ENCODE measurements at regions not wholly inside any gene's neighbourhood (a gene's known extent, or its start where the extent isn't known, plus 50 kb on each side); places are given as distances from the start of the nearest gene placed in this dataset.

DNA sequence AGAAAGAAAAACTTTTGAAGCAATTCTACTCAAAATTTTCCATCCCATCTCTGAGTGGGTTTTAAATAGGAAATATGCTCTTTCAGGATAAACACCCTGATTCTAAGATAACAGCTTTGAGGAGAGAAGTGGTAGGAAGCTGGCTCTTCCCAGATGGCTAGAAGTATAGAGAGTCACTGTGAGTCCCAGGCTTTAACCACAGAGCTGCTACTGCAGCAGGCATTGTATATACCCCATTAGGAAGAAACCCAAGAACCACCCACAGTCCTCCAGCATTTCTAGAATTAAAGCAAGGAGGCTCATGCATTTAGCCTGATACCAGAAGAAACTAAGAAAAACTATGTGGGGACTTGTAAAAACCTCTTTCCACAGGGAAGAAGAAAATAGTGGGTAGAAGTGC, 1405.6 kb upstream of the TENM4 start:
- Histone ChIP-seq H3K4me1 (ENCODE audit: control insufficient read depth in 2 of 2, insufficient read depth in 2 of 2, low read length in 2 of 2) (no peaks in the 10 kb centered on the region), H3K27ac (ENCODE audit: low read depth in 2 of 2, low read length in 2 of 2) (no peak overlapping the region), H3K9me3 (ENCODE audit: control insufficient read depth in 2 of 2, low read length in 2 of 2) (no peaks in the 10 kb centered on the region), H3K36me3 (ENCODE audit: control insufficient read depth in 2 of 2, insufficient read depth in 2 of 2, low read length in 2 of 2) (no peaks in the 10 kb centered on the region), H3K9ac (ENCODE audit: low read depth in 1 of 2, low read length in 2 of 2) (no peak overlapping the region), H3K27me3 (ENCODE audit: control insufficient read depth in 2 of 2, insufficient read depth in 2 of 2, low read length in 2 of 2) (no peaks in the 10 kb centered on the region), H3K4me3 (ENCODE audit: low read length in 2 of 2) (no peak overlapping the region)

GRCh38 chr11:80844110-80844819, 1403.4 kb upstream of the TENM4 start:
- H3K4me3 ChIP-seq (ENCODE audit: low read length in 2 of 2) = no peak overlapping the region
- H3K4me1 ChIP-seq (ENCODE audit: control insufficient read depth in 2 of 2, insufficient read depth in 2 of 2, low read length in 2 of 2) = no peaks in the 10 kb centered on the region
- H3K9me3 ChIP-seq (ENCODE audit: control insufficient read depth in 2 of 2, low read length in 2 of 2) = no peaks in the 10 kb centered on the region
- H3K27me3 ChIP-seq (ENCODE audit: control insufficient read depth in 2 of 2, insufficient read depth in 2 of 2, low read length in 2 of 2) = no peaks in the 10 kb centered on the region
- H3K27ac ChIP-seq (ENCODE audit: low read depth in 2 of 2, low read length in 2 of 2) = no peak overlapping the region
- H3K36me3 ChIP-seq (ENCODE audit: control insufficient read depth in 2 of 2, insufficient read depth in 2 of 2, low read length in 2 of 2) = no peaks in the 10 kb centered on the region
- no peak overlapping the region for H3K9ac ChIP-seq (ENCODE audit: low read depth in 1 of 2, low read length in 2 of 2)

GRCh38 chr11:80843266-80843974, 1402.6 kb upstream of the TENM4 start:
- H3K4me3 ChIP-seq (ENCODE audit: low read length in 2 of 2) = no peak overlapping the region
- no peak overlapping the region for H3K27ac ChIP-seq (ENCODE audit: low read depth in 2 of 2, low read length in 2 of 2)
- no peaks in the 10 kb centered on the region for H3K4me1 ChIP-seq (ENCODE audit: control insufficient read depth in 2 of 2, insufficient read depth in 2 of 2, low read length in 2 of 2)
- no peak overlapping the region for H3K9ac ChIP-seq (ENCODE audit: low read depth in 1 of 2, low read length in 2 of 2)
- no peaks in the 10 kb centered on the region for H3K9me3 ChIP-seq (ENCODE audit: control insufficient read depth in 2 of 2, low read length in 2 of 2)
- no peaks in the 10 kb centered on the region for H3K36me3 ChIP-seq (ENCODE audit: control insufficient read depth in 2 of 2, insufficient read depth in 2 of 2, low read length in 2 of 2)
- no peaks in the 10 kb centered on the region for H3K27me3 ChIP-seq (ENCODE audit: control insufficient read depth in 2 of 2, insufficient read depth in 2 of 2, low read length in 2 of 2)

- Histone ChIP-seq H3K4me1 (ENCODE audit: control insufficient read depth in 2 of 2, insufficient read depth in 2 of 2, low read length in 2 of 2) (no peaks in the 10 kb centered on the region), H3K4me3 (ENCODE audit: low read length in 2 of 2) (no peak overlapping the region), H3K36me3 (ENCODE audit: control insufficient read depth in 2 of 2, insufficient read depth in 2 of 2, low read length in 2 of 2) (no peaks in the 10 kb centered on the region), H3K27me3 (ENCODE audit: control insufficient read depth in 2 of 2, insufficient read depth in 2 of 2, low read length in 2 of 2) (no peaks in the 10 kb centered on the region), H3K9me3 (ENCODE audit: control insufficient read depth in 2 of 2, low read length in 2 of 2) (no peaks in the 10 kb centered on the region), H3K9ac (ENCODE audit: low read depth in 1 of 2, low read length in 2 of 2) (no peak overlapping the region), H3K27ac (ENCODE audit: low read depth in 2 of 2, low read length in 2 of 2) (no peak overlapping the region)
These were observed 1401.4 kb upstream of the TENM4 start for GRCh38 chr11:80842246-80842645.

DNA sequence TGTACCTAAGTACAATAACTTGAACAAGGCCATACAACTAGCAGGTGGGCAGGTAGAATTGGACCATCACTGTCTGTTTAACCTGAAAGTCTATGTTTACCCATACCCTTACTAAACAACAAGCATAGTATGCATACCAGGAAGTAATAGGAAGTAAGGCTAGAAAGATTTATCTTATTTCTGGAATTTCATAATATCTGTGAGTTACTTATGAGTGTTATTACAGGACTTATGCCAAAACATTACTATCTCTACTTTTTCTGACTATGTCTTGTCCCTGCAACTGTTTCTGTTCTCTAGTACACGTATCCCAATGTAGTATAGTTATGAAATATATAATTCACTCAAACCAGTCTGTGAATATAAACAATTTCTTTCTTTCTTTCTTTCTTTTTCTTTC, 1400.8 kb upstream of the TENM4 start:
- Histone ChIP-seq H3K4me1 (ENCODE audit: control insufficient read depth in 2 of 2, insufficient read depth in 2 of 2, low read length in 2 of 2) (no peaks in the 10 kb centered on the region), H3K9ac (ENCODE audit: low read depth in 1 of 2, low read length in 2 of 2) (no peak overlapping the region), H3K36me3 (ENCODE audit: control insufficient read depth in 2 of 2, insufficient read depth in 2 of 2, low read length in 2 of 2) (no peaks in the 10 kb centered on the region), H3K9me3 (ENCODE audit: control insufficient read depth in 2 of 2, low read length in 2 of 2) (no peaks in the 10 kb centered on the region), H3K27me3 (ENCODE audit: control insufficient read depth in 2 of 2, insufficient read depth in 2 of 2, low read length in 2 of 2) (no peaks in the 10 kb centered on the region), H3K27ac (ENCODE audit: low read depth in 2 of 2, low read length in 2 of 2) (no peak overlapping the region), H3K4me3 (ENCODE audit: low read length in 2 of 2) (no peak overlapping the region)

DNA sequence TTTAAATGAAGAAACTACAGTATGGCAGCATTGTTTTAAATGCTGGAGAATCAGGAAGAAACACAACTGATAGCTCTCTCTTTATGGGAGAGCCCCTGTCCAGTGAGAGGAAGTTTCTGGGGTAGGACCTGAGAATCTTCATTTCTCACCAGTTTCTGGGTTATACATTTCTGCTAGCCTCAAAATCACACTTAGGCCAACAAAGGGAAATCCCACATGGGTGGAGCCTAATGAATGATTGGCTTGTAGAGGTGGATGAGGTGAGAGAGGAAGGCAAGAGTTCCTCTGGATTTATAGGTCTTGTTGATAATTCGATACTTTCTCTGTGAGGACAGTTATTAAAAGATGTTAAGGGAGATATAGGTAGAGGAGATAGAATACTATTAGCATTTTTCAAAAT, 1397.3 kb upstream of the TENM4 start:
- H3K4me3 ChIP-seq (ENCODE audit: low read length in 2 of 2) = no peak overlapping the region
- no peak overlapping the region for H3K27ac ChIP-seq (ENCODE audit: low read depth in 2 of 2, low read length in 2 of 2)
- no peak overlapping the region for H3K9ac ChIP-seq (ENCODE audit: low read depth in 1 of 2, low read length in 2 of 2)
- H3K27me3 ChIP-seq (ENCODE audit: control insufficient read depth in 2 of 2, insufficient read depth in 2 of 2, low read length in 2 of 2) = no peaks in the 10 kb centered on the region
- H3K4me1 ChIP-seq (ENCODE audit: control insufficient read depth in 2 of 2, insufficient read depth in 2 of 2, low read length in 2 of 2) = no peaks in the 10 kb centered on the region
- no peaks in the 10 kb centered on the region for H3K9me3 ChIP-seq (ENCODE audit: control insufficient read depth in 2 of 2, low read length in 2 of 2)
- H3K36me3 ChIP-seq (ENCODE audit: control insufficient read depth in 2 of 2, insufficient read depth in 2 of 2, low read length in 2 of 2) = no peaks in the 10 kb centered on the region

GRCh38 chr11:80837051-80837450, 1396.2 kb upstream of the TENM4 start:
- Histone ChIP-seq H3K4me3 (ENCODE audit: low read length in 2 of 2) (no peak overlapping the region), H3K36me3 (ENCODE audit: control insufficient read depth in 2 of 2, insufficient read depth in 2 of 2, low read length in 2 of 2) (no peaks in the 10 kb centered on the region), H3K27me3 (ENCODE audit: control insufficient read depth in 2 of 2, insufficient read depth in 2 of 2, low read length in 2 of 2) (no peaks in the 10 kb centered on the region), H3K9me3 (ENCODE audit: control insufficient read depth in 2 of 2, low read length in 2 of 2) (no peaks in the 10 kb centered on the region), H3K4me1 (ENCODE audit: control insufficient read depth in 2 of 2, insufficient read depth in 2 of 2, low read length in 2 of 2) (no peaks in the 10 kb centered on the region), H3K27ac (ENCODE audit: low read depth in 2 of 2, low read length in 2 of 2) (no peak overlapping the region), H3K9ac (ENCODE audit: low read depth in 1 of 2, low read length in 2 of 2) (no peak overlapping the region)

DNA sequence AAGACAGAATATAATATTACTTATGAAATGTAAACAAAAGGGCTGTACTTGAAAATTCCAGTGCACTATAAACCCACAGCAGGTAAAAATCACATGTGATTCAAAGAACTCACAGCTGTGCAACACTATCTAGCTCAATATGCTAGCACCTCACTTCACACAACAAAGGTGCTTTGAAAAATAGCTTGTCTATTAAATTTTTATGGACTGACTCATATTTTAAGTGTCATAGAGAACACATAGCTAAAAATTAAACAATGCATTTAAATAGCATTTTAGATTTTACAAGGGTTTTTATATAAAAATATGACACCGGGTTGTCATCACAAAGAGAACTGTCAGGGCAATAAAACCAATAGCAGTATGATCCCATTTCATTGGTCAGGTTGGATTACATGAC, 1390.5 kb upstream of the TENM4 start:
- no peaks in the 10 kb centered on the region for H3K36me3 ChIP-seq (ENCODE audit: control insufficient read depth in 2 of 2, insufficient read depth in 2 of 2, low read length in 2 of 2)
- no peaks in the 10 kb centered on the region for H3K9me3 ChIP-seq (ENCODE audit: control insufficient read depth in 2 of 2, low read length in 2 of 2)
- H3K9ac ChIP-seq (ENCODE audit: low read depth in 1 of 2, low read length in 2 of 2) = no peak overlapping the region
- H3K4me3 ChIP-seq (ENCODE audit: low read length in 2 of 2) = no peak overlapping the region
- H3K27ac ChIP-seq (ENCODE audit: low read depth in 2 of 2, low read length in 2 of 2) = no peak overlapping the region
- no peaks in the 10 kb centered on the region for H3K27me3 ChIP-seq (ENCODE audit: control insufficient read depth in 2 of 2, insufficient read depth in 2 of 2, low read length in 2 of 2)
- H3K4me1 ChIP-seq (ENCODE audit: control insufficient read depth in 2 of 2, insufficient read depth in 2 of 2, low read length in 2 of 2) = no peaks in the 10 kb centered on the region

- no peaks in the 10 kb centered on the region for H3K9me3 ChIP-seq (ENCODE audit: control insufficient read depth in 2 of 2, low read length in 2 of 2)
- H3K36me3 ChIP-seq (ENCODE audit: control insufficient read depth in 2 of 2, insufficient read depth in 2 of 2, low read length in 2 of 2) = no peaks in the 10 kb centered on the region
- no peak overlapping the region for H3K27ac ChIP-seq (ENCODE audit: low read depth in 2 of 2, low read length in 2 of 2)
- no peaks in the 10 kb centered on the region for H3K4me1 ChIP-seq (ENCODE audit: control insufficient read depth in 2 of 2, insufficient read depth in 2 of 2, low read length in 2 of 2)
- no peak overlapping the region for H3K4me3 ChIP-seq (ENCODE audit: low read length in 2 of 2)
- H3K27me3 ChIP-seq (ENCODE audit: control insufficient read depth in 2 of 2, insufficient read depth in 2 of 2, low read length in 2 of 2) = no peaks in the 10 kb centered on the region
- H3K9ac ChIP-seq (ENCODE audit: low read depth in 1 of 2, low read length in 2 of 2) = no peak overlapping the region
These were observed 1387.0 kb upstream of the TENM4 start for GRCh38 chr11:80827781-80828180.

DNA sequence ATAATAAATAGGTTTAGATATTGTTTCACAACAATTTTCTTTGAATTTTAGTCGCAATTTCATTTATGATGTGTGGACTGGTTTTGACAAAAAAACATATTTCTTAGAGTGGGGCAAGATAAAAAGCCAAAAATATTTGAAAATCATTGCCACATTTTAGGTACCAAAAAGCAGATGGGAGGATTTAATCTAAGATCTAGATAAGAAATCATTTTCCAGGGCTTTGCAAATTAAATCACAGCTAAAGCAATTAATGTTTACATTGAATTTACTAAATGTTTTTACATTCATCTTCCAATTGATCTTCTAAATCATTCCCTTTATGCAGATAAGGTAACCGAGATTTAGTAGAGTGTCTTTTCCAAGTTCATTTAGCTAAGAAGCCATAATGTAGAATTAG, 1386.0 kb upstream of the TENM4 start:
- Histone ChIP-seq H3K27ac (ENCODE audit: low read depth in 2 of 2, low read length in 2 of 2) (no peak overlapping the region), H3K36me3 (ENCODE audit: control insufficient read depth in 2 of 2, insufficient read depth in 2 of 2, low read length in 2 of 2) (no peaks in the 10 kb centered on the region), H3K27me3 (ENCODE audit: control insufficient read depth in 2 of 2, insufficient read depth in 2 of 2, low read length in 2 of 2) (no peaks in the 10 kb centered on the region)

More for the DNA sequence above, 1386.0 kb upstream of the TENM4 start:
- no peaks in the 10 kb centered on the region for H3K9me3 ChIP-seq (ENCODE audit: control insufficient read depth in 2 of 2, low read length in 2 of 2)
- H3K9ac ChIP-seq (ENCODE audit: low read depth in 1 of 2, low read length in 2 of 2) = no peak overlapping the region
- H3K4me1 ChIP-seq (ENCODE audit: control insufficient read depth in 2 of 2, insufficient read depth in 2 of 2, low read length in 2 of 2) = no peaks in the 10 kb centered on the region
- no peak overlapping the region for H3K4me3 ChIP-seq (ENCODE audit: low read length in 2 of 2)

Data from mucosa of rectum (tissue), 2 donors.